ENCODE measurements at regions not wholly inside any gene's neighbourhood (a gene's known extent, or its start where the extent isn't known, plus 50 kb on each side); places are given as distances from the start of the nearest gene placed in this dataset.

DNA sequence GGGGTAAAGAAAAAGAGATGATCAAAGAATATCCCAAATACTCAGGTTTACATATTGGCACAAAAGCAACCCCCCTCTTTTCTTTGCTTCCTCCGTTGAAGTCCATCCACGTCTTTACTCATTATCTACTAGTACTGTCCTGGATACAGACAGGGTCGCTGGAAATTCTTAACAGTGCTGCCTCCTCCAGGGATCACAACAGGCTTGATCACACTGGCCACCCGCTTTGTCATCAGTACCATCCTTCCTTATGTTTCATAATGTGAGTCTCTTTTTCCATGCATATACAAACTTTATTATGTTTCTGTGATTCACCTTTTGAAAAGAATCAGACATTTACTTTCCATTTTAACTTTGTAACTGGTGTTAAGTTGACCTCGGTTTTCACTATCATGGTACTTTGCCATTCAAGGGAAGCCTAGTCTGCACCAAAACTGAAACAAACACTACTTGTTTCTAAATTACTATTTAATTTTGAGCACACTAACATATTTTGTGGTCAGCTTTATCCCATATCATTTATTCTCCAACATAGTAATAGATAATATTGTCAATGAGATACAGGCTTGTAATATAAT lies 387.5 kb upstream of the PPP1R2C start:
- peaks cover 8% of the 10 kb centered on the region for H3K4me1 Mint-ChIP-seq
- intact Hi-C loops (cut with DNase I, micrococcal nuclease), result no loop called here
- no peaks in the 10 kb centered on the region for H3K36me3 Mint-ChIP-seq (ENCODE audit: low read depth)
- no peaks in the 10 kb centered on the region for H3K27me3 Mint-ChIP-seq
- ChIA-PET CTCF (no interaction called here), POLR2A (no interaction called here)
- peak overlapping the region; percentile 79 for H3K27ac Mint-ChIP-seq
- ATAC-seq (peak; percentile 82), DNase-seq (peak; percentile 27)
- peaks cover 4% of the 10 kb centered on the region for H3K9me3 Mint-ChIP-seq (ENCODE audit: low read depth)
- no peak overlapping the region for H3K4me3 Mint-ChIP-seq

DNA sequence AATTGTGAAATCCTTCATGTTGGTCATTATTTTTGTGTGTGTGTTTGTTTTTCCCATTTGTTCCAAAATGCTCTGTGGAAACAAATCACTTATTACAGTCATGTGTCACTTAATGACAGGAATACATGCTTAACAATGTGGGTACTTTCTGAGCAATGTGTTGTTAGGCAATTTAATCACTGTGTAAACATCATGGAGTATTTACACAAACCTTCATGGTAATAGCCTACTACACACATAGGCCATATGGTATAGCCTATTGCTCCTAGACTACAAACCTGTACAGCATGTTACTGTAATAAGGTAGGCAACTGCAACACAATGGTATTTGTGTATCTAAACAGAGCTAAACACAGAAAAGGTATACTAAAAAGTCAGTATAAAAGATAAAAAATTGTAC lies 388.9 kb upstream of the PPP1R2C start:
- no peak for DNase-seq
- intact Hi-C loops (cut with DNase I, micrococcal nuclease), result no loop called here
- Mint-ChIP-seq H3K27ac (no peak overlapping the region), H3K27me3 (no peaks in the 10 kb centered on the region), H3K36me3 (ENCODE audit: low read depth) (no peaks in the 10 kb centered on the region), H3K4me1 (peaks cover 8% of the 10 kb centered on the region), H3K4me3 (no peak overlapping the region), H3K9me3 (ENCODE audit: low read depth) (peaks cover 4% of the 10 kb centered on the region)
- no peak for ATAC-seq
- POLR2A ChIA-PET, result no interaction called here
- CTCF ChIA-PET, result no interaction called here

GRCh38 chrX:43175434-43175833 lies 397.5 kb upstream of the PPP1R2C start:
- CTCF ChIA-PET, result no interaction called here
- no peaks in the 10 kb centered on the region for H3K4me1 Mint-ChIP-seq
- intact Hi-C loops (cut with DNase I, micrococcal nuclease), result no loop called here

DNA sequence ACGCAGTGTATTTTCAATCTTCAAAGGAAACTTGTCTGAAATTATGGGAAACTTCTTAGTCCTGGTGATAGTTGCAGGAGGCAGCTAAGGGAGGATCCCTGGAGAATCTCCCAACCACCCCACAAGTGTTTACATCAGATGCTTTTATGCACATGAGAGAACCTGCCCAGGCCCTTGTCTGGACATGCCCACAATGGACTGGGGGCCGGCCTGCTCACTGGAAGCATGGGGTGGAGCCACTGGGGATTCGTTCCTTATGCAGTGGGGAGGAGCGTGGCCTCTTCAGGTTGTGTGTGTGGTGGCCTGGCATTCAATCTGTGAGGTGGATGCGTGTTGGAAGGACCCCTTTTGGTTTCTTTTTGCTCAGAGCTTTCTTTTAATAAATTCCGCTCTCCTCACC lies 398.7 kb upstream of the PPP1R2C start:
- Mint-ChIP-seq H3K4me3 (no peak overlapping the region), H3K36me3 (ENCODE audit: low read depth) (no peaks in the 10 kb centered on the region), H3K4me1 (no peaks in the 10 kb centered on the region), H3K27me3 (no peaks in the 10 kb centered on the region), H3K27ac (no peak overlapping the region), H3K9me3 (ENCODE audit: low read depth) (peaks cover 5% of the 10 kb centered on the region)
- ChIA-PET POLR2A (no interaction called here), CTCF (no interaction called here)
- DNase-seq, result no peak
- ATAC-seq, result no peak
- intact Hi-C loops (cut with DNase I, micrococcal nuclease), result no loop called here

More at GRCh38 chrX:43175434-43175833, 397.5 kb upstream of the PPP1R2C start:
- Mint-ChIP-seq H3K9me3 (ENCODE audit: low read depth) (peaks cover 5% of the 10 kb centered on the region), H3K27ac (no peak overlapping the region), H3K36me3 (ENCODE audit: low read depth) (no peaks in the 10 kb centered on the region), H3K27me3 (no peaks in the 10 kb centered on the region), H3K4me3 (no peak overlapping the region)
- POLR2A ChIA-PET, result no interaction called here
- no peak for ATAC-seq
- DNase-seq, result no peak

GRCh38 chrX:43188296-43188695 lies 410.3 kb upstream of the PPP1R2C start:
- Mint-ChIP-seq H3K4me3 (no peak overlapping the region), H3K4me1 (peaks cover 2% of the 10 kb centered on the region), H3K36me3 (ENCODE audit: low read depth) (no peaks in the 10 kb centered on the region), H3K27me3 (no peaks in the 10 kb centered on the region), H3K27ac (no peak overlapping the region), H3K9me3 (ENCODE audit: low read depth) (no peaks in the 10 kb centered on the region)
- ChIA-PET CTCF (no interaction called here), POLR2A (no interaction called here)
- intact Hi-C loops (cut with DNase I, micrococcal nuclease), result no loop called here
- no peak for DNase-seq
- ATAC-seq, result no peak

DNA sequence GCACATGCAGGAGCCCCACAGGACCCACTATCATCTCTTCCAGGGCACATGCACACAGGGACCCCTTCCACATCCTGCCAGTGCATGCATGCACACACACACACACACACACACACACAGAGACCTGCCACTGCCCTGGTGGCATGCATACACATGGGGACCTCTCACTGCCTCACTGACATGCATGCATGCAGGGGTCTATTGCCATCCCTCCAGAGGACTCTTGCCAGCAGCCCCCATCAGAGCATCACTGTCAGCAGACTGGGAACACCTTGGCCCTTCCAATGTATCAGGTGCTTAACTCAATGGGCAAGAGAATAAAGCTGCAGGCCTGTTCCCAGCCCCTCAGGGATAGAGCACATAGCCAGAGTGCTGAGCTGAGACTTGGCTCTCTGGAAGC lies 433.6 kb upstream of the PPP1R2C start:
- POLR2A ChIA-PET, result no interaction called here
- CTCF ChIA-PET, result no interaction called here
- ATAC-seq, result no peak
- no peak overlapping the region for H3K4me3 Mint-ChIP-seq
- no peak overlapping the region for H3K27ac Mint-ChIP-seq
- intact Hi-C loops (cut with DNase I, micrococcal nuclease), result no loop called here
- peaks cover 3% of the 10 kb centered on the region for H3K36me3 Mint-ChIP-seq (ENCODE audit: low read depth)
- H3K4me1 Mint-ChIP-seq, result no peaks in the 10 kb centered on the region
- peaks cover 21% of the 10 kb centered on the region for H3K9me3 Mint-ChIP-seq (ENCODE audit: low read depth)
- DNase-seq, result no peak
- no peaks in the 10 kb centered on the region for H3K27me3 Mint-ChIP-seq

DNA sequence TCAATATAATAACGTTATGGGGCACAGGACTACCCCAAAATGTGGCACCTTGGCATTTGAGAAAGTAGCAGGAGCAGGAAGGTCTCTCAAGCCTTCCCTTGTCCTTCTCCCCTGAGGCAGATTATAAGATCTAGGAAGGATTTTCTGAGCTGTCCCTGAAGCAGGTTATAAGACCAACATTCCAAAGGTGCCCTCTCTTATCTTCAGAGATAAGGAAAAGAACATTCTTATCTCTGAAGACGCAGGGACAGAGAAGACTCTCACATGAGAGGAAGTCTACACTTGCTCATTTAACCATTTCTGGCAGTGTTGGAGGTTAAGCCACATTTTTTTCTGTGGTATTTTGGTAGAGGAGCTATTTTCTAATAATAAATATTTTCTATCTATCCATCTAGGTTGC lies 437.9 kb upstream of the MAOA start:
- Mint-ChIP-seq H3K4me3 (no peak overlapping the region), H3K4me1 (no peaks in the 10 kb centered on the region)
- POLR2A ChIA-PET, result no interaction called here

DNA sequence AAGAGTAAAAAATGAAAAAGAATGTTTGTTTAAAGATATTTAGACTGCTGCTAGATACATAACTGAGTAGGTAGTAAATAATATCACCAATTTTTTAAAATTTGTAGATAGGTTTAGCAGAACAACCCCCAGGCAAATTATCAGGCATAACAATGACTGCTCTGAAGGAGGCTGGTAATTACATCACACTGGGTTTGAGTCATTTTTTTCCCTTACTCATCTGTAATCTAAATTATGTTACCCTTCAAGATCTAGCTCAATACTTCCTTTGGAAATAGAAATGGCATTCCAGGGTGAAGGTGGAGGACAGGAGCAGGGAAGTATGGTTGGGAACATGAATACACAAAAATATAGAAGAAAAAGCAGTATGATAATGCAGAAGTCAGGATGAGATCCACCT lies 431.6 kb upstream of the MAOA start:
- Mint-ChIP-seq H3K4me1 (no peaks in the 10 kb centered on the region), H3K27me3 (no peaks in the 10 kb centered on the region), H3K9me3 (ENCODE audit: low read depth) (no peaks in the 10 kb centered on the region), H3K4me3 (no peak overlapping the region), H3K27ac (no peak overlapping the region), H3K36me3 (ENCODE audit: low read depth) (no peaks in the 10 kb centered on the region)
- POLR2A ChIA-PET, result no interaction called here
- intact Hi-C loops (cut with DNase I, micrococcal nuclease), result no loop called here
- DNase-seq, result no peak
- CTCF ChIA-PET, result interaction anchor here (0.8 kb wide), 1 partner anchor 37 kb away, joined by 3 read pairs; no protein-coding TSS in a partner anchor
- no peak for ATAC-seq

More for the DNA sequence above, 437.9 kb upstream of the MAOA start:
- no peak overlapping the region for H3K27ac Mint-ChIP-seq
- H3K9me3 Mint-ChIP-seq (ENCODE audit: low read depth), result peaks cover 15% of the 10 kb centered on the region
- ATAC-seq (no peak), DNase-seq (no peak)
- H3K27me3 Mint-ChIP-seq, result no peaks in the 10 kb centered on the region
- peaks cover 5% of the 10 kb centered on the region for H3K36me3 Mint-ChIP-seq (ENCODE audit: low read depth)
- CTCF ChIA-PET, result no interaction called here
- intact Hi-C loops (cut with DNase I, micrococcal nuclease), result no loop called here

GRCh38 chrX:43225626-43226328 lies 430.3 kb upstream of the MAOA start:
- H3K27ac Mint-ChIP-seq, result no peak overlapping the region
- H3K4me3 Mint-ChIP-seq, result no peak overlapping the region
- no peaks in the 10 kb centered on the region for H3K9me3 Mint-ChIP-seq (ENCODE audit: low read depth)
- DNase-seq, result no peak
- no peak for ATAC-seq
- H3K36me3 Mint-ChIP-seq (ENCODE audit: low read depth), result no peaks in the 10 kb centered on the region
- CTCF ChIA-PET, result no interaction called here
- H3K27me3 Mint-ChIP-seq, result no peaks in the 10 kb centered on the region
- intact Hi-C loops (cut with DNase I, micrococcal nuclease), result no loop called here
- POLR2A ChIA-PET, result no interaction called here
- H3K4me1 Mint-ChIP-seq, result no peaks in the 10 kb centered on the region

GRCh38 chrX:43238461-43238945 lies 417.6 kb upstream of the MAOA start:
- no peak overlapping the region for H3K4me3 Mint-ChIP-seq
- H3K9me3 Mint-ChIP-seq (ENCODE audit: low read depth), result no peaks in the 10 kb centered on the region
- no peaks in the 10 kb centered on the region for H3K4me1 Mint-ChIP-seq
- no peaks in the 10 kb centered on the region for H3K27me3 Mint-ChIP-seq
- ChIA-PET POLR2A (no interaction called here), CTCF (no interaction called here)
- H3K36me3 Mint-ChIP-seq (ENCODE audit: low read depth), result no peaks in the 10 kb centered on the region
- ATAC-seq (no peak), DNase-seq (no peak)
- H3K27ac Mint-ChIP-seq, result no peak overlapping the region
- intact Hi-C loops (cut with DNase I, micrococcal nuclease), result no loop called here

DNA sequence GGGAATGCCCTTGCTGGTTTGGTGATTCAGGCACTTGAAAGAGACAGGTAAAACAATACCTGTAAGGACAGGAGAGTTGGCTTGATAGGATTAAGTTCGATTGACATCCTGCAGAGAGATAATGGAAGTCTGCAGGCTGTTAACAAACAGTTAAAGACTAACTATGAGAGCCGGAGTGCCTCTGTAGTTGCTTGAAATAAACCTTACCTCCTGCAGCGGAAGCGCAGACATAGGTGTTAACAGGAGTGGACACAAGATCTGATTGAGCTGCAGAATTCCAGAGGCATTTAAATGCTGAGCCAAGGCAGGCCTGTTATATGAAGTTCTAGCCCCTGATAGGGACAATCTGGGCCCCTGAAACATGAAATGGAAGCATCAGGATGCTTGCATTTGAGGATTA lies 416.7 kb upstream of the MAOA start:
- Mint-ChIP-seq H3K9me3 (ENCODE audit: low read depth) (no peaks in the 10 kb centered on the region), H3K4me1 (no peaks in the 10 kb centered on the region), H3K36me3 (ENCODE audit: low read depth) (no peaks in the 10 kb centered on the region), H3K27me3 (no peaks in the 10 kb centered on the region), H3K4me3 (no peak overlapping the region), H3K27ac (no peak overlapping the region)
- no peak for ATAC-seq
- intact Hi-C loops (cut with DNase I, micrococcal nuclease), result no loop called here
- CTCF ChIA-PET, result no interaction called here
- POLR2A ChIA-PET, result no interaction called here
- no peak for DNase-seq

GRCh38 chrX:43255596-43255995 lies 400.5 kb upstream of the MAOA start:
- no peaks in the 10 kb centered on the region for H3K4me1 Mint-ChIP-seq
- H3K27me3 Mint-ChIP-seq, result no peaks in the 10 kb centered on the region
- DNase-seq, result no peak
- ChIA-PET POLR2A (no interaction called here), CTCF (no interaction called here)
- no peaks in the 10 kb centered on the region for H3K36me3 Mint-ChIP-seq (ENCODE audit: low read depth)
- intact Hi-C loops (cut with DNase I, micrococcal nuclease), result no loop called here
- no peaks in the 10 kb centered on the region for H3K9me3 Mint-ChIP-seq (ENCODE audit: low read depth)
- ATAC-seq, result no peak
- no peak overlapping the region for H3K27ac Mint-ChIP-seq
- H3K4me3 Mint-ChIP-seq, result no peak overlapping the region
